NCI-H1105 (cell line): ENCODE measurements at regions not wholly inside any gene's neighbourhood (a gene's known extent, or its start where the extent isn't known, plus 50 kb on each side); places are given as distances from the start of the nearest gene placed in this dataset.
"Not testable (repeated sequence)": the region's sequence is repeated elsewhere in the genome, so short reads cannot be mapped to it uniquely, and the experiment has no call there.

Experiments
- DNase-seq: peaks from one replicate; lab custom pipeline; 2025; lab: John Stamatoyannopoulos, UW

GRCh38 chr16:29108625-29109169 lies 123.8 kb downstream of the LAT start:
- not testable (repeated sequence) for DNase-seq

- DNase-seq = no peak
These were observed 122.4 kb downstream of the LAT start for GRCh38 chr16:29107299-29107698.

- not testable (repeated sequence) for DNase-seq
These were observed 121.5 kb downstream of the LAT start for GRCh38 chr16:29106259-29106908.

GRCh38 chr16:29104600-29104999 lies 119.7 kb downstream of the LAT start:
- DNase-seq = not testable (repeated sequence)

GRCh38 chr16:29097965-29098364 lies 113.1 kb downstream of the LAT start:
- not testable (repeated sequence) for DNase-seq

- not testable (repeated sequence) for DNase-seq
These were observed 110.1 kb downstream of the LAT start for GRCh38 chr16:29094729-29095624.

GRCh38 chr16:29094325-29094724 lies 109.5 kb downstream of the LAT start:
- DNase-seq = not testable (repeated sequence)

GRCh38 chr16:29089679-29090078 lies 104.8 kb downstream of the LAT start:
- DNase-seq = not testable (repeated sequence)

- not testable (repeated sequence) for DNase-seq
These were observed 102.8 kb downstream of the LAT start for GRCh38 chr16:29087673-29088072.

GRCh38 chr16:29081829-29082639 lies 97.2 kb downstream of the LAT start:
- not testable (repeated sequence) for DNase-seq

- DNase-seq = not testable (repeated sequence)
These were observed 89.9 kb downstream of the LAT start for GRCh38 chr16:29074554-29075402.

- DNase-seq = not testable (repeated sequence)
These were observed 77.4 kb downstream of the LAT start for GRCh38 chr16:29062235-29062634.

GRCh38 chr16:29061467-29061921 lies 76.6 kb downstream of the LAT start:
- DNase-seq = not testable (repeated sequence)

- not testable (repeated sequence) for DNase-seq
These were observed 75.4 kb downstream of the LAT start for GRCh38 chr16:29060022-29060810.

GRCh38 chr16:29059575-29059974 lies 74.7 kb downstream of the LAT start:
- not testable (repeated sequence) for DNase-seq
